Endodermal cell (in vitro differentiated cells): ENCODE measurements at regions not wholly inside any gene's neighbourhood (a gene's known extent, or its start where the extent isn't known, plus 50 kb on each side); places are given as distances from the start of the nearest gene placed in this dataset.

Experiments
- DNase-seq: peaks from one replicate; pipeline ENCODE4 v3.0.0-alpha.2; 2017
- H3K27ac ChIP-seq: 2 replicates; pipeline ENCODE4 v1.5.1; 2013; ENCODE audit warnings: mild to moderate bottlenecking, low read depth, low read length, moderate library complexity
- H3K27me3 ChIP-seq: 2 replicates; pipeline ENCODE4 v1.6.1; 2013; ENCODE audit warnings: mild to moderate bottlenecking, low read length, moderate library complexity; ENCODE audit not compliant: insufficient read depth, control insufficient read depth, poor library complexity, severe bottlenecking
- H3K36me3 ChIP-seq: 2 replicates; pipeline ENCODE4 v1.7.0; 2013; ENCODE audit warnings: mild to moderate bottlenecking, low read length, moderate library complexity; ENCODE audit not compliant: control insufficient read depth, insufficient read depth
- H3K4me1 ChIP-seq: one replicate; pipeline ENCODE4 v1.7.0; 2013; ENCODE audit warnings: low read length; ENCODE audit not compliant: control insufficient read depth, insufficient read depth
- H3K4me3 ChIP-seq: 2 replicates; pipeline ENCODE4 v1.5.1; 2013; ENCODE audit warnings: mild to moderate bottlenecking, low read length, moderate library complexity
- H3K9ac ChIP-seq: 2 replicates; pipeline ENCODE4 v1.6.1; 2013; ENCODE audit warnings: mild to moderate bottlenecking, low read length, moderate library complexity; ENCODE audit not compliant: poor library complexity, severe bottlenecking; ENCODE audit errors: extremely low read depth
- H3K9me3 ChIP-seq: 2 replicates; pipeline ENCODE4 v1.6.1; 2013; ENCODE audit warnings: mild to moderate bottlenecking, low read length, moderate library complexity; ENCODE audit not compliant: control insufficient read depth
- H3K27ac Mint-ChIP-seq: 2 replicates; pipeline ENCODE4 v1.8.0; 2020; ENCODE audit warnings: mixed read lengths
- H3K27me3 Mint-ChIP-seq: 2 replicates; pipeline ENCODE4 v1.8.0; 2021; ENCODE audit warnings: mild to moderate bottlenecking, mixed read lengths; ENCODE audit not compliant: insufficient read depth
- H3K36me3 Mint-ChIP-seq: 2 replicates; pipeline ENCODE4 v1.8.0; 2020; ENCODE audit warnings: low read depth, mixed read lengths
- H3K4me1 Mint-ChIP-seq: 2 replicates; pipeline ENCODE4 v1.8.0; 2020; ENCODE audit warnings: mixed read lengths
- H3K4me3 Mint-ChIP-seq: 2 replicates; pipeline ENCODE4 v1.8.0; 2020; ENCODE audit warnings: mild to moderate bottlenecking, moderate library complexity, mixed read lengths
- H3K9me3 Mint-ChIP-seq: 2 replicates; pipeline ENCODE4 v1.8.0; 2020; ENCODE audit warnings: mild to moderate bottlenecking, mixed read lengths
- CTCF ChIP-seq: fragments of 200-600 bp; sonication (generic); conservative IDR thresholded peaks from 2 replicates; pipeline ENCODE4 v1.5.0; 2021; ENCODE audit warnings: antibody characterized with exemption, mild to moderate bottlenecking
- WGBS, 2 experiments: methylation state at CpG; one replicate each; pipeline versions ENCODE4 v1.1.5 to v1.1.7; 2013; ENCODE audit warnings: missing lambda C conversion rate in 2 of 2, mixed read lengths in 1 of 2; ENCODE audit not compliant: insufficient coverage in 1 of 2, insufficient read length in 1 of 2; 5-methylcytosine and 5-hydroxymethylcytosine counted together

- no peak overlapping the region for H3K4me3 ChIP-seq
- H3K4me1 ChIP-seq, result no peaks in the 10 kb centered on the region
- Mint-ChIP-seq H3K9me3 (no peaks in the 10 kb centered on the region), H3K27me3 (peaks cover 2% of the 10 kb centered on the region), H3K4me3 (no peak overlapping the region), H3K4me1 (peaks cover 10% of the 10 kb centered on the region), H3K27ac (no peak overlapping the region), H3K36me3 (no peaks in the 10 kb centered on the region)
- WGBS, 2 experiments, result 92 to 100% methylated on average over 3 to 5 of the region's 5 CpGs
- no peaks in the 10 kb centered on the region for H3K36me3 ChIP-seq
- peaks cover 5% of the 10 kb centered on the region for H3K9me3 ChIP-seq
- no peak overlapping the region for H3K27ac ChIP-seq
- DNase-seq, result no peak
- TF ChIP-seq CTCF, result no peak
- H3K9ac ChIP-seq, result no peak overlapping the region
- H3K27me3 ChIP-seq, result no peaks in the 10 kb centered on the region
Observed at GRCh38 chr10:62904281-62904875, 88.2 kb upstream of the EGR2 start.

- Histone ChIP-seq H3K36me3 (no peaks in the 10 kb centered on the region), H3K27me3 (no peaks in the 10 kb centered on the region), H3K4me1 (no peaks in the 10 kb centered on the region), H3K4me3 (no peak overlapping the region), H3K9me3 (peaks cover 5% of the 10 kb centered on the region), H3K27ac (no peak overlapping the region), H3K9ac (no peak overlapping the region)
- no peak overlapping the region for H3K4me3 Mint-ChIP-seq
- H3K4me1 Mint-ChIP-seq, result peaks cover 10% of the 10 kb centered on the region
- H3K9me3 Mint-ChIP-seq, result no peaks in the 10 kb centered on the region
- no peak for DNase-seq
- TF ChIP-seq CTCF, result no peak
- H3K27ac Mint-ChIP-seq, result no peak overlapping the region
- H3K27me3 Mint-ChIP-seq, result peaks cover 2% of the 10 kb centered on the region
- 71% methylated on average over 1 of the region's 1 CpG; no CpG with 5 or more reads in 1 of the 2 experiments for WGBS, 2 experiments
- H3K36me3 Mint-ChIP-seq, result no peaks in the 10 kb centered on the region
Observed at GRCh38 chr10:62903828-62904227, 87.7 kb upstream of the EGR2 start.

- H3K27ac Mint-ChIP-seq, result no peak overlapping the region
- H3K27me3 Mint-ChIP-seq, result peaks cover 2% of the 10 kb centered on the region
- no peaks in the 10 kb centered on the region for H3K9me3 Mint-ChIP-seq
- no peak for DNase-seq
- Histone ChIP-seq H3K27me3 (no peaks in the 10 kb centered on the region), H3K36me3 (no peaks in the 10 kb centered on the region), H3K4me1 (no peaks in the 10 kb centered on the region), H3K27ac (no peak overlapping the region), H3K9ac (no peak overlapping the region), H3K4me3 (no peak overlapping the region), H3K9me3 (peaks cover 5% of the 10 kb centered on the region)
- no peaks in the 10 kb centered on the region for H3K36me3 Mint-ChIP-seq
- peaks cover 10% of the 10 kb centered on the region for H3K4me1 Mint-ChIP-seq
- no peak for TF ChIP-seq CTCF
- H3K4me3 Mint-ChIP-seq, result no peak overlapping the region
- 91 to 92% methylated on average over 3 to 4 of the region's 4 CpGs for WGBS, 2 experiments
Observed at GRCh38 chr10:62900829-62901571, 84.8 kb upstream of the EGR2 start.
